ENCODE measurements at regions not wholly inside any gene's neighbourhood (a gene's known extent, or its start where the extent isn't known, plus 50 kb on each side); places are given as distances from the start of the nearest gene placed in this dataset.
A peak's percentile ranks its signal among the peaks of the same experiment; 100 is the strongest.

GRCh38 chrX:67872958-67873357, 329.1 kb downstream of the AR start:
- DNase-seq (ENCODE audit: insufficient read length, low spot score) (no peak), FAIRE-seq (peak; percentile 52)
- TF ChIP-seq POU2F2 (IDR thresholded peaks at IDR 0.05; ENCODE audit: low read depth, low read length) (no peak), SPI1 (IDR thresholded peaks at IDR 0.05; ENCODE audit: low read depth, low read length) (no peak), PAX5 (IDR thresholded peaks at IDR 0.05; ENCODE audit: insufficient read depth, low read length, severe bottlenecking) (no peak), POLR2AphosphoS5 (IDR thresholded peaks at IDR 0.05; ENCODE audit: low read depth, low read length) (no peak), POLR2A (IDR thresholded peaks at IDR 0.05; ENCODE audit: low read depth, low read length) (no peak), TAF1 (IDR thresholded peaks at IDR 0.05; ENCODE audit: low read depth, low read length) (no peak)

GRCh38 chrX:67892401-67892800, 348.6 kb downstream of the AR start:
- DNase-seq (ENCODE audit: insufficient read length, low spot score) (no peak), FAIRE-seq (no peak)

GRCh38 chrX:67893931-67894330, 350.1 kb downstream of the AR start:
- DNase-seq (ENCODE audit: insufficient read length, low spot score) (no peak), FAIRE-seq (no peak)
- no peak for TF ChIP-seq TAF1 (IDR thresholded peaks at IDR 0.05; ENCODE audit: low read depth, low read length)
- no peak for TF ChIP-seq POLR2A (IDR thresholded peaks at IDR 0.05; ENCODE audit: low read depth, low read length)
- TF ChIP-seq POU2F2 (IDR thresholded peaks at IDR 0.05; ENCODE audit: low read depth, low read length), result no peak
- TF ChIP-seq SPI1 (IDR thresholded peaks at IDR 0.05; ENCODE audit: low read depth, low read length), result no peak
- TF ChIP-seq POLR2AphosphoS5 (IDR thresholded peaks at IDR 0.05; ENCODE audit: low read depth, low read length), result no peak
- no peak for TF ChIP-seq PAX5 (IDR thresholded peaks at IDR 0.05; ENCODE audit: insufficient read depth, low read length, severe bottlenecking)

More at GRCh38 chrX:67892401-67892800, 348.6 kb downstream of the AR start:
- TF ChIP-seq POU2F2 (IDR thresholded peaks at IDR 0.05; ENCODE audit: low read depth, low read length) (no peak), PAX5 (IDR thresholded peaks at IDR 0.05; ENCODE audit: insufficient read depth, low read length, severe bottlenecking) (no peak), TAF1 (IDR thresholded peaks at IDR 0.05; ENCODE audit: low read depth, low read length) (no peak), SPI1 (IDR thresholded peaks at IDR 0.05; ENCODE audit: low read depth, low read length) (no peak)

GRCh38 chrX:67917421-67918010, 373.7 kb downstream of the AR start:
- FAIRE-seq, result no peak
- TF ChIP-seq SPI1 (IDR thresholded peaks at IDR 0.05; ENCODE audit: low read depth, low read length) (no peak), POLR2A (IDR thresholded peaks at IDR 0.05; ENCODE audit: low read depth, low read length) (no peak), TAF1 (IDR thresholded peaks at IDR 0.05; ENCODE audit: low read depth, low read length) (no peak), PAX5 (IDR thresholded peaks at IDR 0.05; ENCODE audit: insufficient read depth, low read length, severe bottlenecking) (no peak), POLR2AphosphoS5 (IDR thresholded peaks at IDR 0.05; ENCODE audit: low read depth, low read length) (no peak), POU2F2 (IDR thresholded peaks at IDR 0.05; ENCODE audit: low read depth, low read length) (no peak)
- no peak for DNase-seq (ENCODE audit: insufficient read length, low spot score)

GRCh38 chrX:67922966-67923365, 379.1 kb downstream of the AR start:
- DNase-seq (ENCODE audit: insufficient read length, low spot score) (no peak), FAIRE-seq (no peak)
- TF ChIP-seq POLR2AphosphoS5 (IDR thresholded peaks at IDR 0.05; ENCODE audit: low read depth, low read length) (no peak), PAX5 (IDR thresholded peaks at IDR 0.05; ENCODE audit: insufficient read depth, low read length, severe bottlenecking) (no peak), POLR2A (IDR thresholded peaks at IDR 0.05; ENCODE audit: low read depth, low read length) (no peak), SPI1 (IDR thresholded peaks at IDR 0.05; ENCODE audit: low read depth, low read length) (no peak), POU2F2 (IDR thresholded peaks at IDR 0.05; ENCODE audit: low read depth, low read length) (no peak), TAF1 (IDR thresholded peaks at IDR 0.05; ENCODE audit: low read depth, low read length) (no peak)

- TF ChIP-seq PAX5 (IDR thresholded peaks at IDR 0.05; ENCODE audit: insufficient read depth, low read length, severe bottlenecking) (no peak), POU2F2 (IDR thresholded peaks at IDR 0.05; ENCODE audit: low read depth, low read length) (no peak), TAF1 (IDR thresholded peaks at IDR 0.05; ENCODE audit: low read depth, low read length) (no peak), POLR2AphosphoS5 (IDR thresholded peaks at IDR 0.05; ENCODE audit: low read depth, low read length) (no peak), POLR2A (IDR thresholded peaks at IDR 0.05; ENCODE audit: low read depth, low read length) (no peak), SPI1 (IDR thresholded peaks at IDR 0.05; ENCODE audit: low read depth, low read length) (no peak)
- no peak for DNase-seq (ENCODE audit: insufficient read length, low spot score)
- no peak for FAIRE-seq
Observed at GRCh38 chrX:67939270-67939669, 395.4 kb downstream of the AR start.

GRCh38 chrX:67949270-67949669, 405.4 kb downstream of the AR start:
- FAIRE-seq (no peak), DNase-seq (ENCODE audit: insufficient read length, low spot score) (no peak)
- TF ChIP-seq POLR2AphosphoS5 (IDR thresholded peaks at IDR 0.05; ENCODE audit: low read depth, low read length) (no peak), PAX5 (IDR thresholded peaks at IDR 0.05; ENCODE audit: insufficient read depth, low read length, severe bottlenecking) (no peak), SPI1 (IDR thresholded peaks at IDR 0.05; ENCODE audit: low read depth, low read length) (no peak), TAF1 (IDR thresholded peaks at IDR 0.05; ENCODE audit: low read depth, low read length) (no peak)

GRCh38 chrX:67953658-67954057, 409.8 kb downstream of the AR start:
- FAIRE-seq (no peak), DNase-seq (ENCODE audit: insufficient read length, low spot score) (no peak)
- no peak for TF ChIP-seq TAF1 (IDR thresholded peaks at IDR 0.05; ENCODE audit: low read depth, low read length)
- TF ChIP-seq SPI1 (IDR thresholded peaks at IDR 0.05; ENCODE audit: low read depth, low read length), result no peak
- TF ChIP-seq POU2F2 (IDR thresholded peaks at IDR 0.05; ENCODE audit: low read depth, low read length), result no peak

GRCh38 chrX:67961516-67961915, 417.7 kb downstream of the AR start:
- no peak for TF ChIP-seq POLR2A (IDR thresholded peaks at IDR 0.05; ENCODE audit: low read depth, low read length)
- no peak for TF ChIP-seq PAX5 (IDR thresholded peaks at IDR 0.05; ENCODE audit: insufficient read depth, low read length, severe bottlenecking)
- no peak for TF ChIP-seq SPI1 (IDR thresholded peaks at IDR 0.05; ENCODE audit: low read depth, low read length)
- TF ChIP-seq POLR2AphosphoS5 (IDR thresholded peaks at IDR 0.05; ENCODE audit: low read depth, low read length), result no peak
- TF ChIP-seq POU2F2 (IDR thresholded peaks at IDR 0.05; ENCODE audit: low read depth, low read length), result no peak
- no peak for TF ChIP-seq TAF1 (IDR thresholded peaks at IDR 0.05; ENCODE audit: low read depth, low read length)
- DNase-seq (ENCODE audit: insufficient read length, low spot score) (no peak), FAIRE-seq (no peak)
